GM12873 (cell line): ENCODE measurements at regions not wholly inside any gene's neighbourhood (a gene's known extent, or its start where the extent isn't known, plus 50 kb on each side); places are given as distances from the start of the nearest gene placed in this dataset.

Experiments used
- TF ChIP-seq, protein P1 (sequence below): IDR thresholded peaks from 2 replicates; pipeline ENCODE4 v1.5.1; 2012; ENCODE audit warnings: low read depth, mild to moderate bottlenecking, moderate library complexity, low read length, control low read depth; ENCODE audit not compliant: insufficient read depth; ENCODE audit errors: missing control alignments

DNA sequence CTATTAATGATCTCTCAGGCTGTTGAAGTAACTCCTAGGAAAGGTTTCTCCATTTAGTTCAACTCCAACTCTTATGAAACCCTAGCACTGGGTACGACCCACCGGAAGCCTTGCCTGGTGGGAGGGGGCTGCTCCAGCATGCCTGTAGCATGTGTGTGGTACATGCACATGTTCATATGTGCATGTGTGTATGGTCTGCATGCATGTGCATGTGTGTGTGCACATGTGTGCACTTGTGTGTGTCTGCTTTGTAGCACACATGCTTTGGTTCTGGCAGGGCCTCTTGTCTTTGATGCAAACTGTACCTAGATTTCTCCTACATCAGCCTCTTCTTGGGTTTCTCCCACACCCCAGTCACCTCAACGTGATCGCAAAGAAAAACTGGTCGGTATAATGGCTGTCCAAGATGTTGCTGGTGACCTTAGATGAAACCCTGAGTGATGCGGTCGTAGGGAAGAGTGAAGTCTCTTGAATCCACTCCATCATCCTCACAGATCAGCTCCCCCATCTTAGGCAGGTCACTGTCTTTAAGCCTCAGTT lies 193.5 kb downstream of the MYLK4 start:
- TF ChIP-seq, protein P1, sequence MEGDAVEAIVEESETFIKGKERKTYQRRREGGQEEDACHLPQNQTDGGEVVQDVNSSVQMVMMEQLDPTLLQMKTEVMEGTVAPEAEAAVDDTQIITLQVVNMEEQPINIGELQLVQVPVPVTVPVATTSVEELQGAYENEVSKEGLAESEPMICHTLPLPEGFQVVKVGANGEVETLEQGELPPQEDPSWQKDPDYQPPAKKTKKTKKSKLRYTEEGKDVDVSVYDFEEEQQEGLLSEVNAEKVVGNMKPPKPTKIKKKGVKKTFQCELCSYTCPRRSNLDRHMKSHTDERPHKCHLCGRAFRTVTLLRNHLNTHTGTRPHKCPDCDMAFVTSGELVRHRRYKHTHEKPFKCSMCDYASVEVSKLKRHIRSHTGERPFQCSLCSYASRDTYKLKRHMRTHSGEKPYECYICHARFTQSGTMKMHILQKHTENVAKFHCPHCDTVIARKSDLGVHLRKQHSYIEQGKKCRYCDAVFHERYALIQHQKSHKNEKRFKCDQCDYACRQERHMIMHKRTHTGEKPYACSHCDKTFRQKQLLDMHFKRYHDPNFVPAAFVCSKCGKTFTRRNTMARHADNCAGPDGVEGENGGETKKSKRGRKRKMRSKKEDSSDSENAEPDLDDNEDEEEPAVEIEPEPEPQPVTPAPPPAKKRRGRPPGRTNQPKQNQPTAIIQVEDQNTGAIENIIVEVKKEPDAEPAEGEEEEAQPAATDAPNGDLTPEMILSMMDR: no peak

DNA sequence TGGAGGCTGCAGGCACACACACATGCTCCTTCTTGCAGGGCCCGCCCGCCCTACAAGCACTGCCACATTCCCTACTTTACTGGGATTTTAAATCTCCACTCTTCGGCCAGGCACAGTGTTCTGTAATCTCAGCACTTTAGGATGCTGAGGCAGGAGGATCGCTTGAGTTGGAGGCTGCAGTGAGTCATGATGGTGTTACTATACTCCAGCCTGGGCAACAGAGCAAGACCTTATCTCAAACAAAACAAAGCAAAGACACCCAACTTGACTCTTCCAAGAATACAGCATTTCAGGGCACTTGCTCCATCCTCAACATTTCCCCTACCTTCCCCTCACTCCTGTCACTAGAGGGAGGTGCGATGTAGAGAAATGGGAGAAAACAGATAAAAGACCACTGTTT lies 194.0 kb downstream of the MYLK4 start:
- TF ChIP-seq, protein P1: no peak

DNA sequence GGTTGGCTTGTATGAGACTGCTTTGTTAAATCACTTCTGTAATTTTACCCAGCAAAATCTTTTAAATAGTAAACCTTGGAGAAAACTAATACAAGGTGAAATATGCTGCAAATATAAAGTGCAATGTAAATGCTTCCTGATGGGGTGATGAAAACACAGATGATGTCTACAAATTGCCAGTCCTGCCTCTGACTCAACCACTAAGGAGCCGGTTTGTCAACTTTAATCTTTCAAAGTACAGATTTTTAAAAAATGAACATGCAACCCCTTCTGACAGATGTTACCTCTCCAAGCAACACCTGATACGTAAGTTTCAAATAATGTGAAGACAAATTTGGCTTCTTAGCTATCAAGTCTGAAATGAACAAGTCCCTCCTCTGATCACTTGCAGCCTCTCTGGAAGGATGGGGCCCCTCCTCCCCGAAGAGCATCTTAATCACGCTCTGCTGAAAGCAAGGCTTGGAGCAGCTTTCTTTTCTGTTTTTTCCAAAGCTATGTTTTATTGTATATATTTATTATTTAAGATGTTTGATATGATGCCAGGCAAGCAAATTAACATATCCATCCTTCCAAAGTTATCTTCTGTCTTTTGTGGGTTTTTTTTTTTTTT lies 196.0 kb downstream of the MYLK4 start:
- TF ChIP-seq, protein P1: no peak

DNA sequence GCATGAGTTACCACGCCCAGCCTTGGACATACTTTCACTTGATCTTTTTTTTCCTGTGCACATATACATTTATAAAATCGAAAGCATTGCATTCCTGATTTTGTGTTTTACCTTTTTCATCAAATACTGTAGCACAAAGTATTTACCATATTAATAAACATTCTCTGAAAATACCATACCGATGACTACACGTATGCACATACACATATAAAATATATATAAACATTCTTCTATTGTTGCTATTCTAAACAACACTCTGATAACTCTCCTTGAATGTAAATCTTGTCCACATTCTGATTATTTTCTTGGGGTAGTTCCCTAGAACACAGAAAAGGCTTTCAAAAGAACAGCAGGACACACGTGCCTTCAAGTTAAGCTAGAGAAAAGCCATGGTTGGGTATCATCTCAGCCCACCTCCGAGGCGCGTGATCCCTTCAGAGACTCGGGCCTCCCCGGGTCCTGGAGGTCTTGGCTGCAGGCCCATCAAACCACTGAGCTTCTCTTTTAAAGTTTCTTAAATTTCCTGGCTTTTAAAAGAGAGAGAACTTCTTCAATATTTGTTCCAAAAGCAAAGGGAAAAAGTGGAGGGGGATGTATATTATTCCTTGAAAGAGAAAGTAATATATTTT lies 198.1 kb downstream of the MYLK4 start:
- TF ChIP-seq, protein P1: no peak

DNA sequence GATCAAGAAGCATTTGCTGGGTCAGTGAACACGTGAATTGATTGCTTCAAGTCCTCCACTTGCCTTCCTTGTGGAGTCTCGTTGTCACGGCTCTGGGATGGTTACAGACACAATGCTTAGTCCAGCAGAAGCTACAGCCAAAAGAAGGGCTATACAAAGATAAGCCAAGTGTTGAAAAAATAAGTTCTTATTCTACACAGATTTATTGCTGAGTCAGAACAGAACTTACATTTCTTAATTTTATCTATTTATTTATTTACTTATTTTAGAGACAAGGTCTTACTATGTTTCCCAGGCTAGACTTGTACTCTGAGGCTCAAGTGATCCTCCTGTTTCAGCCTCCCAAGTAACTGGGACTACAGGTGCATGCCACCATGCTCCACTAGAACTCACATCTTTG lies 199.0 kb downstream of the MYLK4 start:
- TF ChIP-seq, protein P1: no peak

DNA sequence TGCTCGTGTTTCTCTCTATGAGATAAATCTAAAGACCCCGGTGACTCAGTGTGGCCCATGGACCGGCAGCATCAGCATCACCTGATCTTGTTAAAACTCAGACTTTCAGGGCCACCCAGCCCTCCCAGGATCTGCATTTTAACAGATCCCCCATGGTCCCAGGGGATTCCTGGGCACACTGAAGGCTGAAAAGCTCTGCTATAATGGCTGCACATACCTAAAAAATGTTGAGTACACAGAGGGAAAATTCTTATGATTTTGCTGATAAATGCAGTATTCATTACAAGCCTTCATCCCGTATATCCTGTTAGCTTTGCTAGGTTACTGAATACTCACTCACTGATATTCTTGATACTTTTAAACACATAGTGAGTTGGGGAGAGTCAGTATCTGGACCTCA lies 200.5 kb downstream of the MYLK4 start:
- TF ChIP-seq, protein P1: no peak

DNA sequence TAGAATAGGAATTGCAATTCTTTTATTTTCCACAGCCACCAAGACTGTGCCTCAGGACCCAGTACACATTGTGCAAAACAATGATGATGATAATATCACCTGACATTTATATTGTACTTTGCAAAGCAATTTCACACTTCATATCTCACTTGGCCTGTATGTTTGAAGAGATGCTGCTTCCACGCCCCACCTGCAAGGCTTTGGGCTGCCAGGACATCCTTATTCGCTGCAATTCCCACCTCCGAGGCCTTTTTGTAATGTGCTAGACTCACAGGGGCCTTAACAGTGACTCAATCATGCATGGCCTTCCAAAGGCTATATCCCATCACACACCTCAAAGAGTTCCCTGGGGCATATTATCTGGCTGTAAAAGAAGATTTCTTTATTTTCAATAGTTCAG lies 200.9 kb downstream of the MYLK4 start:
- TF ChIP-seq, protein P1: no peak
